ENCODE measurements at regions not wholly inside any gene's neighbourhood (a gene's known extent, or its start where the extent isn't known, plus 50 kb on each side); places are given as distances from the start of the nearest gene placed in this dataset.
"Not testable (repeated sequence)": the region's sequence is repeated elsewhere in the genome, so short reads cannot be mapped to it uniquely, and the experiment has no call there.

- Histone ChIP-seq H3K27ac (ENCODE audit: low read depth, low read length) (no peak overlapping the region), H2AFZ (ENCODE audit: low read length) (no peak overlapping the region), H3K27me3 (ENCODE audit: insufficient read depth, low read length) (no peaks in the 10 kb centered on the region), H3K4me3 (ENCODE audit: insufficient read depth, low read length) (no peak overlapping the region), H3K79me2 (ENCODE audit: insufficient read depth, low read length) (no peaks in the 10 kb centered on the region), H3K36me3 (ENCODE audit: insufficient read depth, low read length) (no peaks in the 10 kb centered on the region), H3K4me1 (ENCODE audit: insufficient read depth, low read length) (peaks cover 4% of the 10 kb centered on the region), H3K4me2 (ENCODE audit: insufficient read depth, low read length) (no peak overlapping the region), H4K20me1 (ENCODE audit: insufficient read depth, low read length) (no peaks in the 10 kb centered on the region), H3K9me3 (ENCODE audit: low read depth, low read length) (no peaks in the 10 kb centered on the region)
- TF ChIP-seq CTCF (IDR thresholded peaks at IDR 0.05; ENCODE audit: extremely low read depth, low read depth, low read length) = no peak
- DNase-seq (ENCODE audit: insufficient read length, low spot score, missing footprints) = no peak
These were observed 50.3 kb upstream of the SNRK start for GRCh38 chr3:43236008-43236407.

GRCh38 chr3:43233062-43233461 lies 53.3 kb upstream of the SNRK start:
- Histone ChIP-seq H3K4me2 (ENCODE audit: insufficient read depth, low read length) (no peak overlapping the region), H3K27ac (ENCODE audit: low read depth, low read length) (no peak overlapping the region), H3K9me3 (ENCODE audit: low read depth, low read length) (no peaks in the 10 kb centered on the region), H4K20me1 (ENCODE audit: insufficient read depth, low read length) (no peaks in the 10 kb centered on the region), H3K27me3 (ENCODE audit: insufficient read depth, low read length) (no peaks in the 10 kb centered on the region), H3K4me3 (ENCODE audit: insufficient read depth, low read length) (no peak overlapping the region), H3K4me1 (ENCODE audit: insufficient read depth, low read length) (peaks cover 4% of the 10 kb centered on the region), H3K79me2 (ENCODE audit: insufficient read depth, low read length) (no peaks in the 10 kb centered on the region), H2AFZ (ENCODE audit: low read length) (no peak overlapping the region), H3K36me3 (ENCODE audit: insufficient read depth, low read length) (no peaks in the 10 kb centered on the region)
- TF ChIP-seq CTCF (IDR thresholded peaks at IDR 0.05; ENCODE audit: extremely low read depth, low read depth, low read length) = no peak
- DNase-seq (ENCODE audit: insufficient read length, low spot score, missing footprints) = no peak

- Histone ChIP-seq H3K4me2 (ENCODE audit: insufficient read depth, low read length) (peak overlapping the region; percentile 18), H3K27ac (ENCODE audit: low read depth, low read length) (no peak overlapping the region), H3K79me2 (ENCODE audit: insufficient read depth, low read length) (no peaks in the 10 kb centered on the region), H2AFZ (ENCODE audit: low read length) (peak overlapping the region; percentile 29), H3K9me3 (ENCODE audit: low read depth, low read length) (no peaks in the 10 kb centered on the region), H3K36me3 (ENCODE audit: insufficient read depth, low read length) (no peaks in the 10 kb centered on the region), H3K4me3 (ENCODE audit: insufficient read depth, low read length) (no peak overlapping the region), H4K20me1 (ENCODE audit: insufficient read depth, low read length) (no peaks in the 10 kb centered on the region), H3K4me1 (ENCODE audit: insufficient read depth, low read length) (peaks cover 4% of the 10 kb centered on the region), H3K27me3 (ENCODE audit: insufficient read depth, low read length) (no peaks in the 10 kb centered on the region)
- no peak for DNase-seq (ENCODE audit: insufficient read length, low spot score, missing footprints)
- no peak for TF ChIP-seq CTCF (IDR thresholded peaks at IDR 0.05; ENCODE audit: extremely low read depth, low read depth, low read length)
These were observed 54.9 kb upstream of the SNRK start for GRCh38 chr3:43231276-43232000.

- not testable (repeated sequence) for DNase-seq (ENCODE audit: insufficient read length, low spot score, missing footprints); H3K9me3 ChIP-seq (ENCODE audit: low read depth, low read length); H3K79me2 ChIP-seq (ENCODE audit: insufficient read depth, low read length); H3K4me1 ChIP-seq (ENCODE audit: insufficient read depth, low read length); H3K27me3 ChIP-seq (ENCODE audit: insufficient read depth, low read length); H3K4me3 ChIP-seq (ENCODE audit: insufficient read depth, low read length); H2AFZ ChIP-seq (ENCODE audit: low read length); H3K4me2 ChIP-seq (ENCODE audit: insufficient read depth, low read length); H3K27ac ChIP-seq (ENCODE audit: low read depth, low read length); H3K36me3 ChIP-seq (ENCODE audit: insufficient read depth, low read length); H4K20me1 ChIP-seq (ENCODE audit: insufficient read depth, low read length)
These were observed 56.5 kb upstream of the SNRK start for GRCh38 chr3:43229865-43230264.

GRCh38 chr3:43227685-43228084 lies 58.7 kb upstream of the SNRK start:
- H2AFZ ChIP-seq (ENCODE audit: low read length); H3K9me3 ChIP-seq (ENCODE audit: low read depth, low read length); H3K36me3 ChIP-seq (ENCODE audit: insufficient read depth, low read length); H3K27me3 ChIP-seq (ENCODE audit: insufficient read depth, low read length); H4K20me1 ChIP-seq (ENCODE audit: insufficient read depth, low read length); H3K4me3 ChIP-seq (ENCODE audit: insufficient read depth, low read length); H3K4me1 ChIP-seq (ENCODE audit: insufficient read depth, low read length); H3K4me2 ChIP-seq (ENCODE audit: insufficient read depth, low read length); DNase-seq (ENCODE audit: insufficient read length, low spot score, missing footprints); H3K79me2 ChIP-seq (ENCODE audit: insufficient read depth, low read length); H3K27ac ChIP-seq (ENCODE audit: low read depth, low read length): not testable (repeated sequence)
